ENCODE measurements at regions not wholly inside any gene's neighbourhood (a gene's known extent, or its start where the extent isn't known, plus 50 kb on each side); places are given as distances from the start of the nearest gene placed in this dataset.

DNA sequence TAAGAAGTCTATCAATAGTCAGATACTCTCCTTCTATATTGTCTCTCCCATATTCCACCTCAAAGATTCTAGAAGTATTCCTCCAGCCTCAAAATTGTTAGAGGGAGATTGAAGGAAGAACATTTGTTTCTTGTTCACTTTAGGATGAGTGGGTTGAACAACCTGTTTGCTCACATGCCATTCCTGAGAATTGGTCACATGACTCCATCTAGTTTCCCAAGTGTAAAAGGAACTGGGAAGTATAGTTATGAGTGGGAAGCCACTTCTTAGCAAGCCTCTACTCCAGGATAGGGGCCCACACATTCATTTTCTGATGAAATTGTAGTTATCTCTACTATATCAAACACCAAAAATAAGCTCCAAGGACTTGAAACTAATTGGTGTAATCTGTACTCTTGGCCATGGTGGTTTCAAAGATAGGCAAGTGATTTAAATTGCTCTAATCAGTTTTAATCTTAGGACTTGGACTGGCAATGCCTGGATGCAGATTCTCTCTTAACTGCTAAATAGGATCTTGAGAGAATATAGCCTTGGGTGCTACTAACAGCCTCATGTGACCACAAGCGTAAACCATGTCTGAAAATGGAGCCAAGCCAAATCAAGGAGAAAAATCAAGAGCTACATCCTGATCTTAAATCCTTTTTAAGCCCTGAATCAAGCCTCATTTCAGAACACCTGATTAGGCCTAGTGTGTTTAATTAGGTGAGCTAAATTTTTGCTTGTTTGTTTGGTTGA lies 758.7 kb upstream of the MAN1A1 start:
- H3K27me3 Mint-ChIP-seq (ENCODE audit: low read depth): no peaks in the 10 kb centered on the region
- no peak overlapping the region for H3K27ac Mint-ChIP-seq
- H3K4me3 Mint-ChIP-seq: no peak overlapping the region

DNA sequence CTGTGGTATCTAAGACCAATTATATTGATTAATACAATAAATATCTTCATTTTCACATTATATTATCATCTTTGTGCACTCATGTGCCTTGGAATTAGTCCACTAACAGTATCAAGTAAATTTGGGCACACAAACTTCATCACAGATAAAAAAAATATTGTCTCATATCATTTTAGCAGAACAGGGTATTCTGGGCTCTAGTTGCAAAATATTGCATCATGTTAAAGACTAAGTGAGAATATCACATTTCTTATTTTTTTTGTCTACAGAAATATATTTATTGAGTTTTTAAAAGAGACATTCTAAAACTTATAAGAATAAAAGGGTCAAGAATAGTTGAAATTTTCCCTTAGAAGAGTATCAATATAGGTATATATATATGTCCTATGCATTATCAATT lies 754.1 kb upstream of the MAN1A1 start:
- no peak overlapping the region for H3K27ac Mint-ChIP-seq
- DNase-seq (ENCODE audit: low spot score): no peak

More for the DNA sequence above, 758.7 kb upstream of the MAN1A1 start:
- no peaks in the 10 kb centered on the region for H3K4me1 Mint-ChIP-seq (ENCODE audit: low read depth)
- no peaks in the 10 kb centered on the region for H3K9me3 Mint-ChIP-seq
- no peaks in the 10 kb centered on the region for H3K36me3 Mint-ChIP-seq (ENCODE audit: low read depth)
- DNase-seq (ENCODE audit: low spot score): no peak

DNA sequence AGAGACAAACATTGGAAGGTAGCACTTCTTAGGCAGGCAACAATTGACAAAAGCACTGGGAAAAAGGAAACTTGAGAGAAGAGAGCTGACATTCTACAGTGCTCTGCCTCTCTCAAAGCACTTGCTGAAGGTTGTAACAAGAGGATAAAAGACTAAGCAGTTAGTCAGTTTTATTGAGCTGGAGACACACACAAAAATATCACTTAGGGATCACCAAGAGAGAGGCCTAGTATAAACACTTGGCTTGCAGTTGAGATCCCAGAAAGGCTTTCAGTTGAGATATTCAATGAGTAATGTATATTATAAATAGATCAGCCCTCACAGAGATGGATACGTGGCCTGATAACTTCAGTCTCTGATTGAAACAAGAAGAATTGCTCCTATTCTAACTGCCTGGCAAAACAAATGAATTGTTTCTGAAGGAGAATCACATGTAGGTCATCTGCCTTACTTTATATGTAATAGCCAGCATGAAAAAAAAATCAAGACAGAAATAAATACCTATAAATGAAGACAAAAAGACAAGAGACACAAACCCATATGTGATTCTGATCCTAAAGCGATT lies 747.2 kb upstream of the MAN1A1 start:
- Mint-ChIP-seq H3K27me3 (ENCODE audit: low read depth) (no peaks in the 10 kb centered on the region), H3K4me1 (ENCODE audit: low read depth) (no peaks in the 10 kb centered on the region), H3K36me3 (ENCODE audit: low read depth) (no peaks in the 10 kb centered on the region), H3K4me3 (no peak overlapping the region), H3K9me3 (no peaks in the 10 kb centered on the region), H3K27ac (no peak overlapping the region)
- no peak for DNase-seq (ENCODE audit: low spot score)

More for the DNA sequence above, 754.1 kb upstream of the MAN1A1 start:
- Mint-ChIP-seq H3K9me3 (no peaks in the 10 kb centered on the region), H3K27me3 (ENCODE audit: low read depth) (no peaks in the 10 kb centered on the region), H3K4me1 (ENCODE audit: low read depth) (no peaks in the 10 kb centered on the region), H3K4me3 (no peak overlapping the region), H3K36me3 (ENCODE audit: low read depth) (no peaks in the 10 kb centered on the region)

DNA sequence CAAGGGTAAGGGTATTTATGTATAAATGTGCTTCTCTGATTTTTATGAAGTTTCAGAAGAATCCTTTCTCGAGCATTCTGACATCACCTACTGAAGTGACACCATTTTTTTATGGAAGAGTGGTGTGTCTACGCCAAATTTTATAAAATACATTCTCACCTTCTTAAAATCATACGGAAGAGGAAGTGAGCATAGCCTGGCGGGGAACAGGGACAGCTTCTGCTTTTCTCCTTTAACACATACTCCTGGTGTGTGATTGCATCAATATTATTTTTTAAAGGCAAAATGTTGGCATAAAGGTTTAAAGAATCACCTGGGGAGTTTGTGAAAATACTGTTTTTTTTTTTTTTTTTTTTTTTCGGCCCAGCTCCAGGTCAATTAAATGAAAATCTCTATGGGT lies 733.6 kb upstream of the MAN1A1 start:
- DNase-seq (ENCODE audit: low spot score): no peak
- no peak overlapping the region for H3K27ac Mint-ChIP-seq

DNA sequence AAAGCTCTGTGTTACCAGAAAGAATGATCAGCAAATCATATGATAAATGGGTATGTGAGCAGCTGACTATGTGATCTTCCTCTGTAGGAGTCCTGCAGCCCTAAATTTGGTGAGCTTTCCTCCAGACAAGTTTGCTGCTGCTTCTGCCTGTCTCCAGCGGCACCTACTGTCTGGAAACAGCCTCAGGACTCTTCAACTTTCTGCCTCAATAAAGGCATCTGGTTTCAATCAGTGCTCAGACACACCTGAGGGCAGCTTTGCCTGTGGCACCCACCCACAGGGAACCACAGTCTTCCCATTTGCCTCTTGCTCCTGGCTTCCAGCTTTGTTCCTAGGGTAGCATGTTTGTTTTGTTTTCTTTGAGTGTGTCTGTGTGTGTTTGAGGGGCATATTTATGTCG lies 727.9 kb upstream of the MAN1A1 start:
- Mint-ChIP-seq H3K4me3 (no peak overlapping the region), H3K27ac (no peak overlapping the region)

More for the DNA sequence above, 733.6 kb upstream of the MAN1A1 start:
- H3K4me3 Mint-ChIP-seq: no peak overlapping the region
- no peaks in the 10 kb centered on the region for H3K9me3 Mint-ChIP-seq
- no peaks in the 10 kb centered on the region for H3K27me3 Mint-ChIP-seq (ENCODE audit: low read depth)
- no peaks in the 10 kb centered on the region for H3K36me3 Mint-ChIP-seq (ENCODE audit: low read depth)
- H3K4me1 Mint-ChIP-seq (ENCODE audit: low read depth): no peaks in the 10 kb centered on the region

DNA sequence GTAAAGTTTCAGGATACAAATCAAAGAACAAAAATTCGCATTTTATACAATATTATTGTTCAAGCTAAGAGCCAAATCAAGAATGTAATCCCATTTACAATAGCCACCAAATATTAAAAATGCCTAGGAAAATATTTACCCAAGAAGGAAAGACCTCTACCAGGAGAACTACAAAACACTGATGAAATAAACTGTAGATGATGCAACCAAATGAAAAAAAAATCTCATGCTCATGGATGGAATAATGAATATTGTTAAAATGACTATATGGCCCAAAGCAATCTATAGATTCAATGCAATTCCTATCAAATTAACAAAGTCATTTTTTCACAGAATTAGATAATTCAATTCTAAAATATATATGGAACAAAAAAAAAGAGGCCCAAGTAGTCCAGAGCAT lies 708.8 kb upstream of the MAN1A1 start:
- no peak overlapping the region for H3K27ac Mint-ChIP-seq
- H3K9me3 Mint-ChIP-seq: no peaks in the 10 kb centered on the region
- no peaks in the 10 kb centered on the region for H3K4me1 Mint-ChIP-seq (ENCODE audit: low read depth)
- no peaks in the 10 kb centered on the region for H3K27me3 Mint-ChIP-seq (ENCODE audit: low read depth)
- no peaks in the 10 kb centered on the region for H3K36me3 Mint-ChIP-seq (ENCODE audit: low read depth)
- no peak overlapping the region for H3K4me3 Mint-ChIP-seq
- no peak for DNase-seq (ENCODE audit: low spot score)

More for the DNA sequence above, 727.9 kb upstream of the MAN1A1 start:
- no peak for DNase-seq (ENCODE audit: low spot score)
- no peaks in the 10 kb centered on the region for H3K9me3 Mint-ChIP-seq
- no peaks in the 10 kb centered on the region for H3K4me1 Mint-ChIP-seq (ENCODE audit: low read depth)
- H3K27me3 Mint-ChIP-seq (ENCODE audit: low read depth): no peaks in the 10 kb centered on the region
- H3K36me3 Mint-ChIP-seq (ENCODE audit: low read depth): no peaks in the 10 kb centered on the region

DNA sequence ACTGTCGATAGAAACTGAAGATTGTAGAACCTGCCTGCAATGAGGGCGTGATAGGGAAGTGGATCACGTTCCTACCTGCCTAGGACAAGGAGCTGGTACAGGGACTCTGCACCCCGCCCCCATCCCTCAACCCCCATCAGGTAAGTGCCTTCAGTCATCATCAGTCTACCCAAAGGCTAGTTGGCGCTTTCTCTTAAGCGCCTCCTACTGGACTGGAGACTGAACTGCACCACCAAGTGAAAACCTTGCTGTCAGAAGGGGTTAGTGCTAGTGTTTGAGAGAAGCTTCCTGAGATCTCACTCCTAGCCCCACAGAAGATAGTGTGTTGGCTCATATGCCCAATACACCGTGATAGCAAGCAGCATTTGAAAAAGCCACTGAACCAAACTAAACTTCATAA lies 706.5 kb upstream of the MAN1A1 start:
- H3K4me3 Mint-ChIP-seq: no peak overlapping the region
- no peak for DNase-seq (ENCODE audit: low spot score)
- H3K4me1 Mint-ChIP-seq (ENCODE audit: low read depth): no peaks in the 10 kb centered on the region
- no peaks in the 10 kb centered on the region for H3K9me3 Mint-ChIP-seq
- H3K27ac Mint-ChIP-seq: no peak overlapping the region
- H3K27me3 Mint-ChIP-seq (ENCODE audit: low read depth): no peaks in the 10 kb centered on the region
- no peaks in the 10 kb centered on the region for H3K36me3 Mint-ChIP-seq (ENCODE audit: low read depth)

DNA sequence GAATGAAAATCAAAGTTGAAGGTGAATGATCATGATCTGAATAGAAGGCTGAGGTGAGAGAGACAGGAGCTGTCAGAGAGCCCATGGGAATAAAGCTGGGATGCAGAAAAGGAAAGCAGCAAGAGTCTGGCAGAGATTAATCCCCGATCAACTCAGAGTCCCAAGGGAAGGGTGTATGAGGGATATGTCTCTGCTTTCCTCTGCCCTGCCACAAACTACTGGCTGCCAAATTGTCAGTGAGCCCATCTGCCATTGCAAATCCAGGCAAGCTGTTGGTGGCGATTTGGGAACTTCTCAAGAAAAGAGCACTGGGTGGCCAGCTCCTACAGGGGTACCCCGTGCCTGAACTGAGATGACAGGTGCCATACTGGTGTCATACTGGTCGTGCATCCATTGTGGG lies 705.5 kb upstream of the MAN1A1 start:
- Mint-ChIP-seq H3K4me1 (ENCODE audit: low read depth) (no peaks in the 10 kb centered on the region), H3K9me3 (no peaks in the 10 kb centered on the region), H3K27ac (no peak overlapping the region), H3K36me3 (ENCODE audit: low read depth) (no peaks in the 10 kb centered on the region), H3K4me3 (no peak overlapping the region), H3K27me3 (ENCODE audit: low read depth) (no peaks in the 10 kb centered on the region)
- no peak for DNase-seq (ENCODE audit: low spot score)

DNA sequence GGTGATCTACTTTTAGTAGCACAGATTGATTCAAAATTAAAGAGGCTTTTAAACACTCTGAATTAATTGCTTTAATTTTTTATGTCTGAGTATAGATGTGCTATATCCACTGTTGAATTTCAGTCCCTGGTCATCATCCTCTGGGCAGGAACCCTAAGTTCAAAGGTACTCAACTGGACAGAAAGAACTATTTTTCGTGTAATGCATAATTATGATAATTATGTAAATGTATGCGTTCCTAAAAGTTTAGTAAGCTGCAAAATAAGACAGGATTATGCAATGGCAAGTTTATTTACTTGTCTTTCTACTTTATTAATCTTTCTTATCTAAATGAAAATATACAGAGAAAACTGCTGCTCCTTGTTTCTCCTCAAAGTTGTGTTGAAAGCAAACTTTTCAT lies 690.1 kb upstream of the MAN1A1 start:
- Mint-ChIP-seq H3K4me1 (ENCODE audit: low read depth) (no peaks in the 10 kb centered on the region), H3K27ac (no peak overlapping the region), H3K36me3 (ENCODE audit: low read depth) (no peaks in the 10 kb centered on the region), H3K4me3 (no peak overlapping the region), H3K27me3 (ENCODE audit: low read depth) (no peaks in the 10 kb centered on the region), H3K9me3 (no peaks in the 10 kb centered on the region)
- DNase-seq (ENCODE audit: low spot score): no peak

DNA sequence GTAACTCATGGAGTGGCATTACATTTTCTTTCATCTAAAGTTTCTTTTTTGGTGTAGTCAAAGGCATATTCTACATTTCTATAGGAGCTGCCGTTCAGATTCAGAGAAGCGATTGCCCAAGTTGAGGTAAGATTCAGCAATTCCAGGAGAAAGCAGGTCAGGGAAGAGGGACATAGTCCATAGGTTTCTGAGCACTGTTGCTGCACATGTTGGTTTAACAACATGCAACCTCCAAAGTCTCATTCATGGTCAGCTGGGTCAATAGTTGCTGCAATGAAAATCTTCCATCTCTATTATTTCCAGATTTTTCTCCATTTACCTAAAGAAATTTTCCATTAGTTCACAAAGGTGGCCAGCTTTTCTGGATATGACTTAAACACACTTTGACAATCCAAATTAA lies 682.3 kb upstream of the MAN1A1 start:
- Mint-ChIP-seq H3K27me3 (ENCODE audit: low read depth) (no peaks in the 10 kb centered on the region), H3K9me3 (no peaks in the 10 kb centered on the region), H3K4me1 (ENCODE audit: low read depth) (no peaks in the 10 kb centered on the region), H3K27ac (no peak overlapping the region), H3K4me3 (no peak overlapping the region), H3K36me3 (ENCODE audit: low read depth) (no peaks in the 10 kb centered on the region)
- DNase-seq (ENCODE audit: low spot score): no peak

DNA sequence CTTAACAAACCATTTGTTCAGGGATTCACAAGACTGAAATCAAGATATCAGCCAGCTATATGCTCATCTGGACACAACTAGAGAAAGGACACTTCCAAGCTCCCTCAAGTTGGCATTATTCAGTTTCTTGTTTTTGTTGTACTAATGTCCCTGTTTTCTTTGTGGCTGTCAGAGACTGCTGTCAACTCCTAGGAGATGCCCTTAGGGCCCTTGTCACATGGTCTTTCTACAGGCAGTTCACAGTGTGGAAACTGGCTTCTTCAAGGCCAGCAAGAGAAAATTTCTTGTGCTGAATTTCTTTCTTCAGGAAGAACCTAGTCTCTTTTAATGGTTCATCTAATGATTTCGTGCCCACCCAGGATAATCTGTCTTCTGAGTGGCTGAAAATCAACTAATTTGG lies 677.2 kb upstream of the MAN1A1 start:
- Mint-ChIP-seq H3K27ac (no peak overlapping the region), H3K36me3 (ENCODE audit: low read depth) (no peaks in the 10 kb centered on the region), H3K27me3 (ENCODE audit: low read depth) (no peaks in the 10 kb centered on the region), H3K4me1 (ENCODE audit: low read depth) (no peaks in the 10 kb centered on the region), H3K4me3 (no peak overlapping the region), H3K9me3 (no peaks in the 10 kb centered on the region)
- DNase-seq (ENCODE audit: low spot score): no peak

DNA sequence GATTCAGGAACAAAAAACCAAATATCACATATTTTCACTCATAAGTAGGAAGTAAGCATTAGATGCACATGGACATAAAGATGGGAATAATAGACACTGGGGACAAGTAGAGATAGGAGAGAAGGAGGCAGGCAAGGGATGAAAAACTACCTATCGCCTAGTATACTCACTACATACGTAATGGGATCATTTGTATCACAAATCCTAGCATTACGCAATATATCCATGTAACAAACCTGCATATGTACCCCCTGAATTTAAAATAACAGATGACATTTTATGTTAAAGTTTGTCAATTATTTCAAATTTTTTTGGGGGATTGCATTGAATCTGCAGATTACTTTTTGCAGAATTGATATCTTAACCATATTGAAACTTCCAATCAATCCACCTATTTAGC lies 660.5 kb upstream of the MAN1A1 start:
- DNase-seq (ENCODE audit: low spot score): no peak
- Mint-ChIP-seq H3K4me1 (ENCODE audit: low read depth) (no peaks in the 10 kb centered on the region), H3K9me3 (no peaks in the 10 kb centered on the region), H3K4me3 (no peak overlapping the region), H3K27me3 (ENCODE audit: low read depth) (no peaks in the 10 kb centered on the region), H3K27ac (no peak overlapping the region), H3K36me3 (ENCODE audit: low read depth) (no peaks in the 10 kb centered on the region)

DNA sequence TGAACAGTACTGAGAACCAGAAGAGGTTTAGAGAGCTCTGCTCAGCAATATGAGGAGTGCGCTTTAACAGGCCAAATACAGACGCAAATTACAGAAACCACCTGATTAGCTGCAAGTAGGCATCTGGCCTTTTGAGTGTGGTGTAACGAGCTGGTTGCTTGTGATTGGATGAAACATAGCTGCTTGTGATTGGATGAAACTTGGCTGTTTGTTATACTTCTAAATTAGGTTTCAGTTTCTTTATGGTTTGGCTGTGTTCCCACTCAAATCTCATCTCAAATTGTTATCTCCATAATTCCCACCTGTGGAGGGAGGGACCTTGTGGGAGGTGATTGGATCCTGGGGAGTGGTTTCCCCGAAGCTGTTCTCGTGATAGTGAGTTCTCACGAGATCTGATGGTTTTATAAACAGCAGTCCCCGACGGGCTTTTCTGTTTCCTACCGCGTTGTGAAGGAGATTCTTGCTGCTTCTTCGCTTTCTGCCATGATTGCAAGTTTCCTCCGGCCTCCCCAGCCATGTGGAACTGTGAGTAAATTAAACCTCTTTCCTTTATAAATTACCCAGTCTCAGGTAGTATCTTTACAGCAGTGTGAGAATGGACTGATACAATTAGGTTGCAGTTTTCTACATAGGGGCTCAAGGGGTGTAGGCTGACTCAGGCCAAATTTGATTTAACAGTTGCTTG lies 655.9 kb upstream of the MAN1A1 start:
- H3K27ac Mint-ChIP-seq: no peak overlapping the region
- H3K4me1 Mint-ChIP-seq (ENCODE audit: low read depth): no peaks in the 10 kb centered on the region
- H3K9me3 Mint-ChIP-seq: no peaks in the 10 kb centered on the region
- H3K4me3 Mint-ChIP-seq: no peak overlapping the region
- DNase-seq (ENCODE audit: low spot score): no peak
- no peaks in the 10 kb centered on the region for H3K27me3 Mint-ChIP-seq (ENCODE audit: low read depth)
- H3K36me3 Mint-ChIP-seq (ENCODE audit: low read depth): no peaks in the 10 kb centered on the region

DNA sequence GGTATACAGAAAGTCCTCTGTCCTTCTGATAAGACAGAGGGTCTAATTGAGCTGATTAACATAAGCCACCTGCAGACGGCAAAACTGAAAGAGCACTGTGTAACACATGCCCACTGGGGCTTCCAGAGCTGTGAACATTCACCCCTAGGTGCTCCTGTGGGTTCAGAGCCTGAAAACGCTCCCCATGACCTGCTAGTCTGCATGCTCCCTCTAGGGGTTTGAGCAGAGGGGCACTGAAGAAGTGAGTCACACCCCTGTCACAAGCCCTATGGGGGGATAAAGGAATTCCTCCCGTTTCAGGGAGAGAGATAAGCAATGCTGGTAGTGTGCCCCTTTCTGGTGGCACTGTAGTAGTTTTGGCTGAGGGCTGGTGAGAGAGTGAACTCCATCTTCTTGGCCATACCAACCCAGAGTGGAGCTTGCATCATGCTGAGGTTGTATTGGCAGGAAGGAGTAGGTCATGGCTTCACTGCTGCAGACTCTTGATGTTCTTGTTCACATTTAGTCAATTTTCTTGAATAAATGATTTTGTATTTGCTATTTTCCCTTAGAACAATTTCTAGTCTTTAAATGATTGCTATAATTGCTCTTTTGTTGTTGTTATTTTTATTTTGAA lies 637.5 kb upstream of the MAN1A1 start:
- Mint-ChIP-seq H3K9me3 (no peaks in the 10 kb centered on the region), H3K27me3 (ENCODE audit: low read depth) (no peaks in the 10 kb centered on the region), H3K4me3 (no peak overlapping the region), H3K27ac (no peak overlapping the region), H3K4me1 (ENCODE audit: low read depth) (no peaks in the 10 kb centered on the region), H3K36me3 (ENCODE audit: low read depth) (no peaks in the 10 kb centered on the region)
- no peak for DNase-seq (ENCODE audit: low spot score)
